ENCODE measurements at regions not wholly inside any gene's neighbourhood (a gene's known extent, or its start where the extent isn't known, plus 50 kb on each side); places are given as distances from the start of the nearest gene placed in this dataset.

- no CpG with 5 or more reads among the region's 3 CpGs for WGBS, 2 experiments (ENCODE audit: extremely low coverage in 2 of 2, insufficient read length in 1 of 2)
- H2AFZ ChIP-seq (replicated peaks; ENCODE audit: low read length, poor library complexity): no peak overlapping the region
- H4K91ac ChIP-seq (ENCODE audit: insufficient read depth, low read depth, low read length): no peak overlapping the region
- H3K4me1 ChIP-seq (ENCODE audit: control insufficient read depth, insufficient read depth, low read length): no peaks in the 10 kb centered on the region
- DNase-seq (peak; percentile 36), ATAC-seq (ENCODE audit: low read depth) (peak; percentile 76)
- no peak overlapping the region for H3K18ac ChIP-seq (ENCODE audit: low read depth, low read length)
- no peak overlapping the region for H2BK120ac ChIP-seq (ENCODE audit: low read depth, low read length)
- H4K5ac ChIP-seq (ENCODE audit: low read depth, low read length): no peak overlapping the region
- no peaks in the 10 kb centered on the region for H3K36me3 ChIP-seq (ENCODE audit: control insufficient read depth, insufficient read depth, low read length)
- H4K8ac ChIP-seq (ENCODE audit: low read depth in 2 of 2, low read length in 2 of 2): no peak overlapping the region
- H3K79me1 ChIP-seq (ENCODE audit: low read depth in 1 of 2, low read length in 2 of 2): no peaks in the 10 kb centered on the region
- no peak overlapping the region for H3K14ac ChIP-seq (replicated peaks; ENCODE audit: low read depth, low read length)
- intact Hi-C loops (cut with micrococcal nuclease): no loop called here
- no peak overlapping the region for H3K4ac ChIP-seq (ENCODE audit: low read depth, low read length)
- H3K4me2 ChIP-seq (ENCODE audit: low read depth, low read length): no peak overlapping the region; the same call in 1 of the 2 replicates
- dilution Hi-C loops (cut with HindIII; ENCODE audit: low sequenced_read_pairs, unreplicated experiment): no loop called here
- H2BK15ac ChIP-seq (ENCODE audit: low read depth, low read length): no peak overlapping the region; the same call in 2 of the 3 replicates
- peak; percentile 43 for TF ChIP-seq CTCF (conservative IDR thresholded peaks at IDR 0.05; ENCODE audit: low read depth, low read length)
- TF ChIP-seq POLR2A (IDR thresholded peaks at IDR 0.05; ENCODE audit: low read depth, low read length): no peak
- TF ChIP-seq CHD1 (IDR thresholded peaks at IDR 0.05; ENCODE audit: low read depth, low read length): no peak
- TF ChIP-seq RAD21 (IDR thresholded peaks at IDR 0.05; ENCODE audit: low read length): peak; percentile 33; the same call in 1 of the 2 replicates
- no peak for TF ChIP-seq MXI1 (IDR thresholded peaks at IDR 0.05; ENCODE audit: borderline replicate concordance, low read depth, low read length)
- no peak for TF ChIP-seq SMC3 (IDR thresholded peaks at IDR 0.05; ENCODE audit: low read depth, low read length)
- no peak for TF ChIP-seq RFX5 (IDR thresholded peaks at IDR 0.05; ENCODE audit: low read depth, low read length)
- H2BK20ac ChIP-seq (ENCODE audit: low read depth, low read length): no peak overlapping the region
- H3K4me3 ChIP-seq (ENCODE audit: insufficient read depth, low read depth, low read length): no peak overlapping the region
- H4K20me1 ChIP-seq (ENCODE audit: insufficient read depth, low read length): no peaks in the 10 kb centered on the region
- H3K27ac ChIP-seq (ENCODE audit: insufficient read depth, low read length): no peak overlapping the region
- no peak overlapping the region for H2AK5ac ChIP-seq (ENCODE audit: low read depth, low read length)
- no TSS peak for BruUV-seq (replicated peaks)
- CTCF ChIA-PET: interaction anchor here (0.5 to 1.7 kb wide), 7 partner anchors 12 to 746 kb away, joined by 3 to 5 read pairs (median 3); no protein-coding TSS in a partner anchor
- no peak overlapping the region for H2BK5ac ChIP-seq (ENCODE audit: low read depth, low read length, poor library complexity, severe bottlenecking)
- H3K23ac ChIP-seq (ENCODE audit: low read depth, low read length): no peak overlapping the region
- no peak overlapping the region for H2AK9ac ChIP-seq (replicated peaks; ENCODE audit: low read depth, low read length, poor library complexity)
- no peaks in the 10 kb centered on the region for H3K27me3 ChIP-seq (ENCODE audit: control insufficient read depth, insufficient read depth, low read length)
- no peak overlapping the region for H3K9ac ChIP-seq (ENCODE audit: low read depth, low read length)
- no peak overlapping the region for H3K56ac ChIP-seq (ENCODE audit: extremely low read depth, insufficient read depth, low read length)
- H3K9me1 ChIP-seq (ENCODE audit: insufficient read depth, low read length): no peaks in the 10 kb centered on the region
- in situ Hi-C loops (cut with MboI; ENCODE audit: low sequenced_read_pairs): no loop called here
- POLR2A ChIA-PET (ENCODE audit: unreplicated experiment): no interaction called here
- H3K9me3 ChIP-seq (ENCODE audit: control insufficient read depth, insufficient read depth, low read length): no peaks in the 10 kb centered on the region
Measured at GRCh38 chr5:106454651-106455415, 1215.9 kb downstream of the EFNA5 start.

Data from IMR-90 (cell line).